ENCODE measurements at regions not wholly inside any gene's neighbourhood (a gene's known extent, or its start where the extent isn't known, plus 50 kb on each side); places are given as distances from the start of the nearest gene placed in this dataset.
"Not testable (repeated sequence)": the region's sequence is repeated elsewhere in the genome, so short reads cannot be mapped to it uniquely, and the experiment has no call there.

DNA sequence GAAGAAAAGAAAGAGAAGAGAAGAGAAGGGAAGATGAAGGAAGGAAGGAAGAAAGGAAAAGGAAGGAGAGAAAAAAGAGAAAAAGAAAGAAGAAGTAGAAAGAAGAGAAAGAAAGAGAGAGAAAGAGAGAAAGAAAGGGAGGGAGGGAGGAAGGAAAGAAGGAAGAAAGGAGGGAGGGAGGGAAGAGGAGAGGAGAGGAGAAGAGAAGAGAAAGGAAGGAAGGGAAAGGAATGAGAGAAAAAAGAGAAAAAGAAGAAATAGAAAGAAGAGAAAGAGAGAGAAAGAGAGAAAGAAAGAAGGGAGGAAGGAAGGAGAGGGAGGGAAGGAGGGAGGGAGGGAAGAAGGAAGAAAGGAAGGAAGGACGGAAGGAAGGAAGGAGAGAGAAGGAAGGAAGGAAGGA, 217.9 kb upstream of the POU1F1 start:
- no peaks in the 10 kb centered on the region for H3K9me3 Mint-ChIP-seq (ENCODE audit: low read depth)
- no peaks in the 10 kb centered on the region for H3K36me3 Mint-ChIP-seq (ENCODE audit: low read depth)
- TF ChIP-seq, protein P1, sequence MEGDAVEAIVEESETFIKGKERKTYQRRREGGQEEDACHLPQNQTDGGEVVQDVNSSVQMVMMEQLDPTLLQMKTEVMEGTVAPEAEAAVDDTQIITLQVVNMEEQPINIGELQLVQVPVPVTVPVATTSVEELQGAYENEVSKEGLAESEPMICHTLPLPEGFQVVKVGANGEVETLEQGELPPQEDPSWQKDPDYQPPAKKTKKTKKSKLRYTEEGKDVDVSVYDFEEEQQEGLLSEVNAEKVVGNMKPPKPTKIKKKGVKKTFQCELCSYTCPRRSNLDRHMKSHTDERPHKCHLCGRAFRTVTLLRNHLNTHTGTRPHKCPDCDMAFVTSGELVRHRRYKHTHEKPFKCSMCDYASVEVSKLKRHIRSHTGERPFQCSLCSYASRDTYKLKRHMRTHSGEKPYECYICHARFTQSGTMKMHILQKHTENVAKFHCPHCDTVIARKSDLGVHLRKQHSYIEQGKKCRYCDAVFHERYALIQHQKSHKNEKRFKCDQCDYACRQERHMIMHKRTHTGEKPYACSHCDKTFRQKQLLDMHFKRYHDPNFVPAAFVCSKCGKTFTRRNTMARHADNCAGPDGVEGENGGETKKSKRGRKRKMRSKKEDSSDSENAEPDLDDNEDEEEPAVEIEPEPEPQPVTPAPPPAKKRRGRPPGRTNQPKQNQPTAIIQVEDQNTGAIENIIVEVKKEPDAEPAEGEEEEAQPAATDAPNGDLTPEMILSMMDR (IDR thresholded peaks at IDR 0.05): no peak
- no peak overlapping the region for H3K27ac Mint-ChIP-seq (ENCODE audit: unreplicated experiment)
- no peaks in the 10 kb centered on the region for H3K4me1 Mint-ChIP-seq (ENCODE audit: low read depth)
- peaks cover 26% of the 10 kb centered on the region for H3K27me3 Mint-ChIP-seq (ENCODE audit: low read depth)
- DNase-seq (ENCODE audit: low spot score): no peak
- H3K4me3 Mint-ChIP-seq (ENCODE audit: unreplicated experiment): no peak overlapping the region

DNA sequence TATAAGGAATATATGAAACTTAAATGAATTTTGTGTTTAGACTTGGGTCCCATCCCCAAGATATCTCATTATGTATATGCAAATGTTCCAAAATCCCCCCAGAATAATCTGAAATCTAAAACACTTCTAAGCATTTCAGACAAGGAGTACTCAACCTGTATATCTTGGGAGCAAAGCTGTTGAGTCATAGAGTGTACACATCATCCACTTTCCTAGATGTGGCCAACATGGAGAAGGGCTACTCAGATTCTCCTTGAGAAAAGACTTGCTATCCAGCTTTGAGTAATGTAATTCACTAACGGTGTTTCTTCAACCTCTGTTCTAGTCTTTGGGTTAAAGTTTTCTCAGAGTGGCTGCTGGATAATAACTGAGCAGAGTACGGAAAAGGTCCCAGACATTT, 215.5 kb upstream of the POU1F1 start:
- TF ChIP-seq, protein P1 (IDR thresholded peaks at IDR 0.05): no peak
- no peaks in the 10 kb centered on the region for H3K4me1 Mint-ChIP-seq (ENCODE audit: low read depth)
- peaks cover 21% of the 10 kb centered on the region for H3K27me3 Mint-ChIP-seq (ENCODE audit: low read depth)
- H3K27ac Mint-ChIP-seq (ENCODE audit: unreplicated experiment): no peak overlapping the region
- no peak overlapping the region for H3K4me3 Mint-ChIP-seq (ENCODE audit: unreplicated experiment)
- H3K9me3 Mint-ChIP-seq (ENCODE audit: low read depth): no peaks in the 10 kb centered on the region
- no peaks in the 10 kb centered on the region for H3K36me3 Mint-ChIP-seq (ENCODE audit: low read depth)
- no peak for DNase-seq (ENCODE audit: low spot score)

DNA sequence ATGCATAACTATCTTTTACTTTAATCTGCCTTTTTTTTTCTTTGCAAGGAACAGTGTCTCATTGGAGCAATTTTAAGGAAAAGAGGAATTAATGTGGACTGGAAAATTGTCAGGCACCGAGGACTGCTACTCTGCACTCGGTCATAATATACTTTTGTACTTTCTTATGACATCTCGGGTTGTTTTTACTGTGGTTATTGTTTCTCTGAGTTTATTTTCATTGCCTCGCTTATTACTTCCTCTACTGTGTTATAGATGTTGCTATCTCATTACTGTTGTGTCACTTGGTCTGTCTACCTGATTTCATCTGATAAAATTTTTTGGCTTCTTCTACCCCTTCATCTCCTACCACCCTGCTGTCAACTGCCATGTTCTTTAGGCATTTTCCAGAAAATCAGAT, 213.5 kb upstream of the POU1F1 start:
- no peaks in the 10 kb centered on the region for H3K36me3 Mint-ChIP-seq (ENCODE audit: low read depth)
- peaks cover 15% of the 10 kb centered on the region for H3K27me3 Mint-ChIP-seq (ENCODE audit: low read depth)
- H3K27ac Mint-ChIP-seq (ENCODE audit: unreplicated experiment): no peak overlapping the region
- no peak overlapping the region for H3K4me3 Mint-ChIP-seq (ENCODE audit: unreplicated experiment)
- DNase-seq (ENCODE audit: low spot score): no peak
- no peaks in the 10 kb centered on the region for H3K9me3 Mint-ChIP-seq (ENCODE audit: low read depth)
- H3K4me1 Mint-ChIP-seq (ENCODE audit: low read depth): no peaks in the 10 kb centered on the region
- TF ChIP-seq, protein P1 (IDR thresholded peaks at IDR 0.05): no peak

DNA sequence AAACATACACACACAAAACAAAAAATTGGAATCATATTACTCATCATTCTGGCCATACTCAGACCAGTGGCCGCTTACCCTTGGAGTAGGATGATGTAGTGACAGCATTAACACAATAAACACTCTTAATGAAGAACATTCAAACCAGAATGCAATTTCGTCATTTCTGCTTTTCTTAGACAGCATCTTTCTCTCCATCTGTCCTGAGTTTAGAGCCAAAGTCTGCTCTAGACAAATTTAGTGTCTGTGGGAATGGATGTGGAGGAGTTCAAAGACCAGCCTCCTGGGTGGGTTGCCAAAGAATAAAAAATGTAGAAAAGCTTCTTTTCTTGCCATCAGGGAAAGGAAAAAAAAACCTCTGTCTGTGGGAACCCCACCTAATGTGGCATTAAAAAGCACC, 212.4 kb upstream of the POU1F1 start:
- no peak overlapping the region for H3K27ac Mint-ChIP-seq (ENCODE audit: unreplicated experiment)
- no peak overlapping the region for H3K4me3 Mint-ChIP-seq (ENCODE audit: unreplicated experiment)
- no peak for DNase-seq (ENCODE audit: low spot score)
- H3K4me1 Mint-ChIP-seq (ENCODE audit: low read depth): no peaks in the 10 kb centered on the region
- TF ChIP-seq, protein P1 (IDR thresholded peaks at IDR 0.05): no peak
- H3K9me3 Mint-ChIP-seq (ENCODE audit: low read depth): no peaks in the 10 kb centered on the region
- peaks cover 13% of the 10 kb centered on the region for H3K27me3 Mint-ChIP-seq (ENCODE audit: low read depth)
- no peaks in the 10 kb centered on the region for H3K36me3 Mint-ChIP-seq (ENCODE audit: low read depth)

DNA sequence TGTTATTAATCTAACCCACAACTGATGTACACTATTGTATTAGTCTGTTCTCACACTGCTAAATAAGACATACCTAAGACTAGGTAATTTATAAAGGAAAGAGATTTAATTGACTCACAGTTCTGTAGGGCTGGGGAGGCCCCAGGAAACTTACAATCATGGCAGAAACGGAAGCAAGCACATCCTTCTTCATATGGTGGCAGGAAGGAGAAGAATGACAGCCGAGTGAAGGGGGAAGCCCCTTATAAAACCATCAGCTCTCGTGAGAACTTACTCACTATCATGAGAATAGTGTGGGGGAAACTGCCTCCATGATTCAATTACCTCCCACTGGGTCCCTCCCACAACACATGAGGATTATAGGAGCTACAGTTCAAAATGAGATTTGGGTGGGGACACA, 210.3 kb upstream of the POU1F1 start:
- not testable (repeated sequence) for H3K9me3 Mint-ChIP-seq (ENCODE audit: low read depth); H3K4me3 Mint-ChIP-seq (ENCODE audit: unreplicated experiment); H3K36me3 Mint-ChIP-seq (ENCODE audit: low read depth); DNase-seq (ENCODE audit: low spot score); H3K27ac Mint-ChIP-seq (ENCODE audit: unreplicated experiment); H3K4me1 Mint-ChIP-seq (ENCODE audit: low read depth)
- H3K27me3 Mint-ChIP-seq (ENCODE audit: low read depth): peaks cover 12% of the 10 kb centered on the region

DNA sequence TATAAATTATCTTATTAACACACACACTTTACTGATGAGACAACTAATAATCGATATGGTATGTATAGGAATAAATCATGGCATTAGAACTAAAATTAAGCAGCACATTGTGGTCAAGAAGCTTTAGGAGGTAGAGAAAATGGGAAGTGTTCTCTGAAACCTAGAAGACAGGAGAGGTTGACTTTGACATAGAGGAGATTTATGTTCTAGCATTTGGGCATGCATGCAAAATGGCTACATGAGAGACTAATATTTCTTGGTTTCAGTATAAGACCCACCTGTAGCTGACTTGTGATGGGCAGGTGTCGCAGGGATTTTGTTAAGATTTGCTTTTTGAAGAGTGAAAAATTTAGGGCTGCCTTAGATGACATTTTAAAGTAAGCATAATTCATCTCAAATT, 209.7 kb upstream of the POU1F1 start:
- Mint-ChIP-seq H3K27me3 (ENCODE audit: low read depth) (peaks cover 12% of the 10 kb centered on the region), H3K4me1 (ENCODE audit: low read depth) (no peaks in the 10 kb centered on the region), H3K4me3 (ENCODE audit: unreplicated experiment) (no peak overlapping the region), H3K9me3 (ENCODE audit: low read depth) (no peaks in the 10 kb centered on the region), H3K36me3 (ENCODE audit: low read depth) (no peaks in the 10 kb centered on the region), H3K27ac (ENCODE audit: unreplicated experiment) (no peak overlapping the region)
- TF ChIP-seq, protein P1 (IDR thresholded peaks at IDR 0.05): no peak
- DNase-seq (ENCODE audit: low spot score): no peak

Measured in chondrocyte (in vitro differentiated cells).